PC-9 (cell line): ENCODE measurements at regions not wholly inside any gene's neighbourhood (a gene's known extent, or its start where the extent isn't known, plus 50 kb on each side); places are given as distances from the start of the nearest gene placed in this dataset.

ENCODE experiments used
- EZH2 ChIP-seq: fragments of 200-600 bp; sonication (generic); IDR thresholded peaks from 2 replicates; pipeline ENCODE4 v1.8.0; 2017; ENCODE audit warnings: antibody characterized with exemption, low read depth
- TF ChIP-seq, protein P1 (sequence below): fragments of 200-600 bp; sonication (generic); conservative IDR thresholded peaks from 2 replicates; pipeline ENCODE4 v1.6.1; 2017; ENCODE audit warnings: mixed run types, antibody characterized with exemption, mild to moderate bottlenecking, moderate library complexity

DNA sequence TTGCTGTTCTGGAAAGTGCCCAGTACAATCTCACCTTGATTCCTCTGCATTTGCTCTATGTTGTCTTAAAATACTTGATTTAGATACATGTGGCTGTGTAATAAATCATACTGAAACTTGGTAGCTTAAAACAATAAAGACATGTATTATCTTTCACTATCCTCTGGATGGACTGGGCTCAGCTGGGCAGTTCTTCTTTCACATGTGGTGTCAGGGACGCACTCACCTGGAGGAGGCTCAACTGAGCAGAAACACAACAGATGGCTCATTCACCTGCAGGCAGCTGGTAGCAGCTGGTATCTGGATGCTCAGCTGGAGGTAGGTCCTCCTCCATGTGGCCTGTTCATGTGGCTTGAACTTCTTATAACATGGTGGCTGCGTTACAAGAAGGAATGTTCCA, 563.8 kb upstream of the FRG1 start:
- TF ChIP-seq, protein P1, sequence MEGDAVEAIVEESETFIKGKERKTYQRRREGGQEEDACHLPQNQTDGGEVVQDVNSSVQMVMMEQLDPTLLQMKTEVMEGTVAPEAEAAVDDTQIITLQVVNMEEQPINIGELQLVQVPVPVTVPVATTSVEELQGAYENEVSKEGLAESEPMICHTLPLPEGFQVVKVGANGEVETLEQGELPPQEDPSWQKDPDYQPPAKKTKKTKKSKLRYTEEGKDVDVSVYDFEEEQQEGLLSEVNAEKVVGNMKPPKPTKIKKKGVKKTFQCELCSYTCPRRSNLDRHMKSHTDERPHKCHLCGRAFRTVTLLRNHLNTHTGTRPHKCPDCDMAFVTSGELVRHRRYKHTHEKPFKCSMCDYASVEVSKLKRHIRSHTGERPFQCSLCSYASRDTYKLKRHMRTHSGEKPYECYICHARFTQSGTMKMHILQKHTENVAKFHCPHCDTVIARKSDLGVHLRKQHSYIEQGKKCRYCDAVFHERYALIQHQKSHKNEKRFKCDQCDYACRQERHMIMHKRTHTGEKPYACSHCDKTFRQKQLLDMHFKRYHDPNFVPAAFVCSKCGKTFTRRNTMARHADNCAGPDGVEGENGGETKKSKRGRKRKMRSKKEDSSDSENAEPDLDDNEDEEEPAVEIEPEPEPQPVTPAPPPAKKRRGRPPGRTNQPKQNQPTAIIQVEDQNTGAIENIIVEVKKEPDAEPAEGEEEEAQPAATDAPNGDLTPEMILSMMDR: no peak
- TF ChIP-seq EZH2: no peak
